Stimulated activated naive CD8-positive, alpha-beta T cell treated with anti-CD3 and anti-CD28 coated beads, Interleukin-15, Interleukin-2, amounts not matched to agents 100 U/mL and 50 U/mL, for 24 hours (primary cell): ENCODE measurements at regions not wholly inside any gene's neighbourhood (a gene's known extent, or its start where the extent isn't known, plus 50 kb on each side); places are given as distances from the start of the nearest gene placed in this dataset.

Experiments used
- ATAC-seq: fragments of 150-1000 bp; cut with Tn5 transposase; one replicate; pipeline ENCODE4 v1.10.0; 2021
- DNase-seq: peaks from one replicate; pipeline ENCODE4 v3.0.0; 2021

- no peak for DNase-seq
- ATAC-seq = no peak
These were observed 64.0 kb upstream of the FERD3L start for GRCh38 chr7:19209166-19209696.

GRCh38 chr7:19206721-19207120, 61.5 kb upstream of the FERD3L start:
- ATAC-seq (no peak), DNase-seq (no peak)

GRCh38 chr7:19203686-19204085, 58.5 kb upstream of the FERD3L start:
- no peak for DNase-seq
- no peak for ATAC-seq

GRCh38 chr7:19202599-19202998, 57.4 kb upstream of the FERD3L start:
- no peak for DNase-seq

More at GRCh38 chr7:19202599-19202998, 57.4 kb upstream of the FERD3L start:
- ATAC-seq = no peak
